GM21786 (cell line): ENCODE measurements at regions not wholly inside any gene's neighbourhood (a gene's known extent, or its start where the extent isn't known, plus 50 kb on each side); places are given as distances from the start of the nearest gene placed in this dataset.
"Not testable (repeated sequence)": the region's sequence is repeated elsewhere in the genome, so short reads cannot be mapped to it uniquely, and the experiment has no call there.

Source experiments
- ATAC-seq: cut with Tn5 transposase; IDR thresholded peaks from one replicate; pipeline ENCODE4 v1.9.1; 2021; ENCODE audit not compliant: unreplicated experiment

DNA sequence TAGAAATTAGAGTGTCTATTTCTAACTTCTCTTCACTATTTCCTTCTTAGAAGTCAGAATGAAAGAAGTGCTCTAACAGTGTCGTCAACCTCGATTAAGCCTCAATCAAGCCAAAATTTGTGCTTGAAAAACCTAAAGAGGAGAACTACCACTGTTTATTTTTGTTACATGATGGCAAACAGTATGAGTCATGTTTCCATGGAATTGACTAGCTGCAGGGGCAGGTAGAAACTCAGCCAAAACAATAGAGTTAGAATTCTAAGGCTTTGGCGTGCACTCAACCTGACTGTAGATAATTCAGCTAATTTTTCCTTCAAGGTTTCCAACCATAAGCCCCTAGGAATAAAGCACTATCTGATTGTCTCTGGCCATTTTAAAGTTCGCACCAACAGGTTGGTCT is 415.9 kb downstream of the ETS1 start:
- ATAC-seq: no peak

DNA sequence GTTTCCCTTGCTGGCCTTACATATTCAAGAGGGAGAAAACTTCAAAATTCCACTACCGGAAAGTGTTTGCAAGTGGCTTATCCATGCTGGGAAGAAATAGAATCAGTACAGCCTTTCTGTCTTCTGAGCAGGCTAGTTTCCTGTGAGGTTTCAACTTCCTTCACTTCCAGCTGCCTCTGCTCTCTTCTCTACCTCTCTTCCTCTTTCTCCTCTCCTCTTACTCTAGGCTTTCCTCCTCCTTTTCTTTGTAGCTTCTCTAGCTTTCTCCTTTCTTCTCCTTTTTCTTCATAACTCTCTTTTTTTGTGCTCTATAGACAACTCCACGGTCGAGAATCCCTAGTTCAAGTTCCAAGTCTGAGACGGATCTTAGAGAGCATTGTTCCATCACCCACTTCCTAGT is 421.8 kb downstream of the ETS1 start:
- ATAC-seq: no peak

- no peak for ATAC-seq
Measured at GRCh38 chr11:128164080-128164741, 423.1 kb downstream of the ETS1 start.

DNA sequence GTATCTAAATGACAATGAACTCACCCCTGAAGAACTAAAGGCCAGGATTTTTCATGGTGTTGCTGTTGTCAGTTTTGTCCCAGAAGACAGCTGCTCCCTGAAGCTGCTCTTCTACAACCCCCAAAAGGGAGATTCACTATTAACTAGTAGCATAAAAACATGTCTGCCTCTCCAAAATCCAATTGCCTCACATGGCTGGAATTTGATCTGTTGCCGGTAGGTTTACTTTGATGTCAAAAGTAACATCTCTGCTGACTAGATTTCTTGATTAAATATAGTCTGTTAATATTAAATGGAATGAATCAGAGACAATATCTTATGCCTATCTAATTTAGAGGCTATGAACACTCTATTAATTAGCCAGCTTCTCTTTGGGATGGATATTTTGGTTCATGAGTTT is 425.4 kb downstream of the ETS1 start:
- ATAC-seq: no peak

DNA sequence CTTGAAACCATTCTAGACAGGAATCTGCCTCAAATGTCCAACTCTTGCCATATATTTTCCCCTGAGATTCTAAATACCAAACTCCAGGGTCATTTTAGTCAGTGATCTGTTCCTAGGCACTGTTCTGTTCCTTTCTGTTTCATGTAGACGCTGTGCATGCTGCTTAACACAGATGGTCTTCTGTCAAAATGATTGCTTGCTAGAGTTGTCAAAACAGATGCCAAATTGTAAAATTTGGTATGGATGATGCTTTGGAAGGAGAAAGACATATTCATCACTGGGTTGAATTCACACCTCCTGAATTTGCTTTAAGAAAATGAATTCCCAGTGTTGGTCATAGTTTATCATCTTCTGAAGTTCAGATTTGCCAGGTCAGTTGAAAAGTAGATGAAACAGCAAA is 425.9 kb downstream of the ETS1 start:
- no peak for ATAC-seq

- no peak for ATAC-seq
Measured at GRCh38 chr11:128158860-128159259, 428.5 kb downstream of the ETS1 start.

GRCh38 chr11:128157423-128158298 is 429.7 kb downstream of the ETS1 start:
- peak; percentile 91 for ATAC-seq

GRCh38 chr11:128156486-128156885 is 430.9 kb downstream of the ETS1 start:
- ATAC-seq: no peak

DNA sequence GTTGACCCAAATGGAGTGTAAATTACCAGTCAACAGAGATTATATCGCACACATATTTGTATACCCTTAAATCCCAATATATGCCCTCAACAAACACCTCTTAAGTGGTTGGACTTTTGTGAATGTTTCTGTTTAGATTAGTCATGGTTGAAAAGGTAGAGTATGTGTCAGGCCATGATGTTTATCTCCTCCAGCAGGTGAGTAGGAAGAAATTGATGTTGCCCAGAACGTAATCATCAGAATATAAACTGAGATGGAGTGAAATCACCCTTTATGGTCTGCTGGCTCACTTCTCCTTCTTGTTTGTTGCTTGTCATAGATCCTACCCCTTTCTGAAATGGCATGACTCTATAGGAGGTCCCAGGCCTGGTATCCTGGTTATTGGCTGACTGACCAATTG is 431.8 kb downstream of the ETS1 start:
- no peak for ATAC-seq

DNA sequence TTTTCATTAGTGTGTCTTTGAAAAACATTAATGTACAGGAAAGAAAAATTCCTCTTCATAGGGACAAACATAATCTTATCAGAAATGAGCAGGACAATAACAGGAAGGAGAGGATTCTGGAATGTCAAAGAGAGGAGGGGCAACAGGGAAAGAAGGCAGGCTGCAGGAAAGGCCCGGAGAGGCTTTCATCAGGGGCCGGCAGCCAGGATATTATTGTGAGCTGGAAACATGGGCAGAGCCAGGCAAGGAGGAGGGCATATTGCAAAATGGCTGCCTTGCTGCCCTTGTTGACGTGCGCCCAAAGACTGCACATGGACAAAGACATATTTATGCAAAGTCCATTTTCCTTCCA is 433.7 kb downstream of the ETS1 start:
- ATAC-seq: no peak

DNA sequence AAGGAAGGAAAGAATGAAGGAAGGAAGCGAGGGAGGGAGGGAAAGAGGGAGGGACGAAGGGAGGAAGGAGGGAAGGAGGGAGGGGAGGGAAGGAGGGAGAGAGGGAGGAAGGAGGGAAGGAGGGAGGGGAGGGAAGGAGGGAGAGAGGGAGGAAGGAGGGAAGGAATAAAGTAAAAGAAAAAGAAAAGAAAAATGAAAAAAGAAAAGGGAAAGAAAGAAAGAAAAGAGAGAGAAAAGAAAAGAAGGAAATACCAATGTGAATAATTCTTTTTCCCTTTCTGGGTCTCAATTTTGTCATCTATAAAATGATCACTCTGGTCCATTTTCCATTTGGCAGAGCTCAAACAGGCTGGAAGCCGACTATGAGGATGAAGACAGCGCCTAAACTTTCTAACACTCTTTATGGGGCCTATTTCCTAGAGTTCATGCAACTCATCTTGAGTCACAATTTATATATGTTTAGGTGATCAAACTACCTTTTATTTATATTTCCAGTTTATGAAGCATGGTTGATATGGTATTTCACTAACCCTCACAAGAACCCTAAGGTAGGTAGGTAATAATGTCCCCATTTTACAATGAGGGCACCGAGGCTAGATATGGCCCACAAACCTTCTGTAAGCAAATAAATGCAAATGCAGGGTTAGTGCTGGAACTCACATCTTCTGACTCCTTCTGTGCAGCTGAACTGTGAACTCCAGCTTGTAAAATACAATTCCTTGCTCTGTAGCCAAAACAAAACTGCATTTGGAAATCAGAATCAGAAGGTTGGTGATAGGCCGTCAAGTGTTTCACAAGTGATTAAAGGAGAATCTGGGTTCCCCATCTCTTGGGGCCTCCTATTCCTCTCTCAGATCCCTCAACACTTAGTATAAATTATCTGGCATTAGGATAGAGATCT is 434.3 kb downstream of the ETS1 start:
- ATAC-seq: no peak

DNA sequence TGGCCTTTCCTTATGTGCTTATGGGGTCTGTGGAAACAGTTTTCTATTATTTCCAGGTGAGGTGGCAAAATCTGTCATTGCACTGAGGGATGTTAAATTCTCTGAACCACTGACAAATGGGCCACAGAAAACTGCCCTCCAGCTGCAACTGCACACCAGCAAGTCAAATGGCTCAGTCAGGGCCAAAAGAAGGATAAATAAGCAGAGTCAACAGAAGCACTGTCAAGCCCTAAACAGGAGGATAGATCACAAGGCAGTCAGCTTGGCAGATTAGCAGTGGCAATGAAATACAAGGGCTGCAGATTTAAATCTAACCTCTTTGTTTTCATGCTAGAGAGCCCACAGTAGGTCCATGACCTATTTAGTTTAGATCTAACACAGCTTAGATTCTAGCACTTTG is 435.6 kb downstream of the ETS1 start:
- no peak for ATAC-seq

GRCh38 chr11:128151338-128151737 is 436.0 kb downstream of the ETS1 start:
- no peak for ATAC-seq

DNA sequence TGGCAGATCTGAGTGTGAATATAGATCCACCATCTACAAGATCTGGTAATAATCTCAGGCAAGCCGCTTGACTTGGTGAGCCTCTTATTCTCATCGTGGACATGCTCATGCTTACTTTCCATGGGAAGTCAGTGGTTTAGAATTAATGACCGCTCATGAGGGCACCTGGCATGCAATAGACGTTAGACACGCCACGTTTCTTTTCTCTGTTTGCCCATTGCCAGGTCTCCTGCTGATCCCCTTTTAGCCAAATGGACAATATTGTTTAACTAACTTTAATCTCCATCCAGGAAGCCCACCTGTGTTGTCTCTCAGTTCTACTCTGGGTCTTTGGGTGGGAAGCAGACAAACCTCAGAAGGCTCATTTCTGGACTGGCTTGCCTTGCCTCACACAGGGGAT is 439.1 kb downstream of the ETS1 start:
- no peak for ATAC-seq

- no peak for ATAC-seq
Measured at GRCh38 chr11:128146926-128147605, 440.3 kb downstream of the ETS1 start.

DNA sequence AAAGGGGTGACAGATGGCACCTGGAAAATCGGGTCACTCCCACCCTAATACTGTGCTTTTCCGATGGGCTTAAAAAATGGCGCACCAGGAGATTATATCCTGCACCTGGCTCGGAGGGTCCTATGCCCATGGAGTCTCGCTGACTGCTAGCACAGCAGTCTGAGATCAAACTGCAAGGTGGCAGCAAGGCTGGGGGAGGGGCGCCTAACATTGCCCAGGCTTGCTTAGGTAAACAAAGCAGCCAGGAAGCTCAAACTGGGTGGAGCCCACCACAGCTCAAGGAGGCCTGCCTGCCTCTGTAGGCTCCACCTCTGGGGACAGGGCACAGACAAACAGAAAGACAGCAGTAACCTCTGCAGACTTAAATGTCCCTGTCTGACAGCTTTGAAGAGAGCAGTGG is 447.1 kb downstream of the ETS1 start:
- ATAC-seq: not testable (repeated sequence)

GRCh38 chr11:128135451-128135850 is 451.9 kb downstream of the ETS1 start:
- no peak for ATAC-seq

DNA sequence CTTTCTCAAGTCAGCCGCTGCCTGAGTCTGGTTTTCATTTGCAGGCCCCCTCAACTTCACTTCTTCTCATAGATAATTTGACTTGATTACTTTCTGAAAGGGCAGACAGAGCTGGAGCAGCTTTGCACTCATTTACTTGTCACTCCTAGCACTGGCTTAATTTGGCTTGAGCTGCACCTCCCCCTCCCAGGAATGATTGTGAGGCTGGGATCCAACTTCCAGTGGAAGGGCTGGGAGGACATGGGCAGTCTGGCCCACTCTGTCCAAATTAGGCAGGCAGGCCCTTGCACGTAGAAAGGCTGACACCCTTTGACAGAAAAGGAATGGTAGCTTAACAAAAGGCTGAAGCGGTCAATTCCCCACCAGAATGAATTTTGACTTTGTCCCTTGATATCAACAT is 453.9 kb downstream of the ETS1 start:
- no peak for ATAC-seq

DNA sequence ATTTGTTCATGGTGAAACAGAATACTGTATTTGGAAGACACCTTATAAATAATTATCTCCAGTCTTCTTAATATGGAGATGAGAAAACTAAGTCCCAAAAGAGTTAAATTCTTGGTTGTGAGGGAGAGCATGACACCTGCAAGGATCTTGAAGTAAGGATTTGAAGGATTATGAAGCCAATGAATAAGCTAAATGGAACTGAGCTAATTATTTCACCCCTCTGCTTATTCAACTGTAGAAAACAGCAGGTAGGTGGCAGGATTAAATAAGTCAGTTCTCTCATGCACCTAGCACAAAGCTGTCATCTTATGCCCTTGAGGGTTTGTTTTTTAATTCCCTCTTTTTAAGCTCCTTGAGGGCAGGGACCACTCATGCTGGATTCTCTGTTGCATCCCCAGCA is 457.3 kb downstream of the ETS1 start:
- ATAC-seq: no peak

GRCh38 chr11:128125723-128126122 is 461.6 kb downstream of the ETS1 start:
- no peak for ATAC-seq

DNA sequence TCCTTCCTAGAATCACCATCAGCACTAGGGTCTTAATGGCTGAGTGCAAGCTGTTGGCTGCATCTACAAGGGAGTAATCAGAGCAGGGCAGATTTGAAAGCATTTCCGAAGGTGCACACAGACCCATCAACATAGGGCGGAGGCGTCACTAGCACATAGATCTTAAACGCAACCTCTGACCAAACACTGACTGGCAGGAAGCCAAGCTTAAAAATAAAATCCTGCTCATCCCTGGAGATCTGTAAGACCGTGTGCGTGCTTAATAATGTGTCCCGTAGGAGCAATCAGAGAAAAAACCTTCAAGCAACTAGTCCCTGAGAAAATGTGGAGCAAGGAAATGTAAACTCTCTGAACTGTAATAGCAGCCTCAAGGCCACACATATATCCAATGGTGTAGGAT is 470.5 kb downstream of the ETS1 start:
- ATAC-seq: no peak
